H1 (cell line): ENCODE measurements at regions not wholly inside any gene's neighbourhood (a gene's known extent, or its start where the extent isn't known, plus 50 kb on each side); places are given as distances from the start of the nearest gene placed in this dataset.

ENCODE experiments used
- MAX ChIP-seq: IDR thresholded peaks from 2 replicates; pipeline ENCODE4 v1.6.1; 2012; ENCODE audit warnings: inconsistent platforms
- RBBP5 ChIP-seq: IDR thresholded peaks from 2 replicates; pipeline ENCODE4 v1.7.1; 2012; ENCODE audit warnings: low read depth, mild to moderate bottlenecking, inconsistent platforms, low read length, moderate library complexity, borderline replicate concordance
- RNF2 ChIP-seq: fragments of 200-900, 300-1000 bp; sonication (generic); IDR thresholded peaks from 2 replicates; pipeline ENCODE4 v1.7.1; 2016; ENCODE audit warnings: borderline replicate concordance, low read depth, mild to moderate bottlenecking, antibody characterized with exemption, low read length; ENCODE audit not compliant: poor library complexity, severe bottlenecking; ENCODE audit errors: missing control alignments
- TAF7 ChIP-seq: optimal IDR thresholded peaks from 2 replicates; pipeline ENCODE3; 2011; ENCODE audit warnings: low read depth, mild to moderate bottlenecking, inconsistent platforms, low read length, moderate library complexity, borderline replicate concordance
- TEAD4 ChIP-seq: IDR thresholded peaks from 2 replicates; pipeline ENCODE4 v1.6.1; 2012; ENCODE audit warnings: low read depth, low read length, inconsistent platforms, mixed read lengths
- TF ChIP-seq, protein P1 (sequence below): fragments of 300-600 bp; sonication (generic); IDR thresholded peaks from 2 replicates; pipeline ENCODE4 v1.7.1; 2012; ENCODE audit warnings: low read length, moderate library complexity, mild to moderate bottlenecking, inconsistent platforms; ENCODE audit not compliant: insufficient replicate concordance

DNA sequence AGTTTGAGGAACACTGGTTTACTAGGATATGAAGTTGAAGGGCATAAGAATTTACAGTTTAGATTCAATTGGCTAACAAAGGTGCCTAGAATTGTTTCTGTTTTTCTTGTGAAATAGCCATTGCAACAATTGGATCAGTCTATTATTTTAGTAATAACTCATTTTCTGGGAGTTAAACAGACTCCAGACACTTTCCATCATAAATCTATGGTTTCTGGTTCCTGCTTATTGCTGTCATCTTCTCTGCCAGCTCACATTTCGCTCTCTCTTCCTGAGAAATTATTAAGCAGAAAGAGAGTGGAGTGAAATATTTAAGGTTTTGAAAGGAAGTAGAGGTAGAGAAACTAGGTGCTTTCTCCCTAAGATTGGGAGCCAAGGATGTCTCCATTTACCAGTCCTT is 165.1 kb upstream of the PRR16 start (continued):
- TF ChIP-seq, protein P1, sequence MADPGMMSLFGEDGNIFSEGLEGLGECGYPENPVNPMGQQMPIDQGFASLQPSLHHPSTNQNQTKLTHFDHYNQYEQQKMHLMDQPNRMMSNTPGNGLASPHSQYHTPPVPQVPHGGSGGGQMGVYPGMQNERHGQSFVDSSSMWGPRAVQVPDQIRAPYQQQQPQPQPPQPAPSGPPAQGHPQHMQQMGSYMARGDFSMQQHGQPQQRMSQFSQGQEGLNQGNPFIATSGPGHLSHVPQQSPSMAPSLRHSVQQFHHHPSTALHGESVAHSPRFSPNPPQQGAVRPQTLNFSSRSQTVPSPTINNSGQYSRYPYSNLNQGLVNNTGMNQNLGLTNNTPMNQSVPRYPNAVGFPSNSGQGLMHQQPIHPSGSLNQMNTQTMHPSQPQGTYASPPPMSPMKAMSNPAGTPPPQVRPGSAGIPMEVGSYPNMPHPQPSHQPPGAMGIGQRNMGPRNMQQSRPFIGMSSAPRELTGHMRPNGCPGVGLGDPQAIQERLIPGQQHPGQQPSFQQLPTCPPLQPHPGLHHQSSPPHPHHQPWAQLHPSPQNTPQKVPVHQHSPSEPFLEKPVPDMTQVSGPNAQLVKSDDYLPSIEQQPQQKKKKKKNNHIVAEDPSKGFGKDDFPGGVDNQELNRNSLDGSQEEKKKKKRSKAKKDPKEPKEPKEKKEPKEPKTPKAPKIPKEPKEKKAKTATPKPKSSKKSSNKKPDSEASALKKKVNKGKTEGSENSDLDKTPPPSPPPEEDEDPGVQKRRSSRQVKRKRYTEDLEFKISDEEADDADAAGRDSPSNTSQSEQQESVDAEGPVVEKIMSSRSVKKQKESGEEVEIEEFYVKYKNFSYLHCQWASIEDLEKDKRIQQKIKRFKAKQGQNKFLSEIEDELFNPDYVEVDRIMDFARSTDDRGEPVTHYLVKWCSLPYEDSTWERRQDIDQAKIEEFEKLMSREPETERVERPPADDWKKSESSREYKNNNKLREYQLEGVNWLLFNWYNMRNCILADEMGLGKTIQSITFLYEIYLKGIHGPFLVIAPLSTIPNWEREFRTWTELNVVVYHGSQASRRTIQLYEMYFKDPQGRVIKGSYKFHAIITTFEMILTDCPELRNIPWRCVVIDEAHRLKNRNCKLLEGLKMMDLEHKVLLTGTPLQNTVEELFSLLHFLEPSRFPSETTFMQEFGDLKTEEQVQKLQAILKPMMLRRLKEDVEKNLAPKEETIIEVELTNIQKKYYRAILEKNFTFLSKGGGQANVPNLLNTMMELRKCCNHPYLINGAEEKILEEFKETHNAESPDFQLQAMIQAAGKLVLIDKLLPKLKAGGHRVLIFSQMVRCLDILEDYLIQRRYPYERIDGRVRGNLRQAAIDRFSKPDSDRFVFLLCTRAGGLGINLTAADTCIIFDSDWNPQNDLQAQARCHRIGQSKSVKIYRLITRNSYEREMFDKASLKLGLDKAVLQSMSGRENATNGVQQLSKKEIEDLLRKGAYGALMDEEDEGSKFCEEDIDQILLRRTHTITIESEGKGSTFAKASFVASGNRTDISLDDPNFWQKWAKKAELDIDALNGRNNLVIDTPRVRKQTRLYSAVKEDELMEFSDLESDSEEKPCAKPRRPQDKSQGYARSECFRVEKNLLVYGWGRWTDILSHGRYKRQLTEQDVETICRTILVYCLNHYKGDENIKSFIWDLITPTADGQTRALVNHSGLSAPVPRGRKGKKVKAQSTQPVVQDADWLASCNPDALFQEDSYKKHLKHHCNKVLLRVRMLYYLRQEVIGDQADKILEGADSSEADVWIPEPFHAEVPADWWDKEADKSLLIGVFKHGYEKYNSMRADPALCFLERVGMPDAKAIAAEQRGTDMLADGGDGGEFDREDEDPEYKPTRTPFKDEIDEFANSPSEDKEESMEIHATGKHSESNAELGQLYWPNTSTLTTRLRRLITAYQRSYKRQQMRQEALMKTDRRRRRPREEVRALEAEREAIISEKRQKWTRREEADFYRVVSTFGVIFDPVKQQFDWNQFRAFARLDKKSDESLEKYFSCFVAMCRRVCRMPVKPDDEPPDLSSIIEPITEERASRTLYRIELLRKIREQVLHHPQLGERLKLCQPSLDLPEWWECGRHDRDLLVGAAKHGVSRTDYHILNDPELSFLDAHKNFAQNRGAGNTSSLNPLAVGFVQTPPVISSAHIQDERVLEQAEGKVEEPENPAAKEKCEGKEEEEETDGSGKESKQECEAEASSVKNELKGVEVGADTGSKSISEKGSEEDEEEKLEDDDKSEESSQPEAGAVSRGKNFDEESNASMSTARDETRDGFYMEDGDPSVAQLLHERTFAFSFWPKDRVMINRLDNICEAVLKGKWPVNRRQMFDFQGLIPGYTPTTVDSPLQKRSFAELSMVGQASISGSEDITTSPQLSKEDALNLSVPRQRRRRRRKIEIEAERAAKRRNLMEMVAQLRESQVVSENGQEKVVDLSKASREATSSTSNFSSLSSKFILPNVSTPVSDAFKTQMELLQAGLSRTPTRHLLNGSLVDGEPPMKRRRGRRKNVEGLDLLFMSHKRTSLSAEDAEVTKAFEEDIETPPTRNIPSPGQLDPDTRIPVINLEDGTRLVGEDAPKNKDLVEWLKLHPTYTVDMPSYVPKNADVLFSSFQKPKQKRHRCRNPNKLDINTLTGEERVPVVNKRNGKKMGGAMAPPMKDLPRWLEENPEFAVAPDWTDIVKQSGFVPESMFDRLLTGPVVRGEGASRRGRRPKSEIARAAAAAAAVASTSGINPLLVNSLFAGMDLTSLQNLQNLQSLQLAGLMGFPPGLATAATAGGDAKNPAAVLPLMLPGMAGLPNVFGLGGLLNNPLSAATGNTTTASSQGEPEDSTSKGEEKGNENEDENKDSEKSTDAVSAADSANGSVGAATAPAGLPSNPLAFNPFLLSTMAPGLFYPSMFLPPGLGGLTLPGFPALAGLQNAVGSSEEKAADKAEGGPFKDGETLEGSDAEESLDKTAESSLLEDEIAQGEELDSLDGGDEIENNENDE = no peak
- TF ChIP-seq MAX (no peak), RNF2 (no peak), RBBP5 (no peak), TAF7 (no peak), TEAD4 (no peak)
